GM18861 (cell line): ENCODE measurements at regions not wholly inside any gene's neighbourhood (a gene's known extent, or its start where the extent isn't known, plus 50 kb on each side); places are given as distances from the start of the nearest gene placed in this dataset.

ENCODE experiments used
- ATAC-seq: cut with Tn5 transposase; IDR thresholded peaks from one replicate; pipeline ENCODE4 v1.9.1; 2021; ENCODE audit not compliant: unreplicated experiment

- no peak for ATAC-seq
Observed at GRCh38 chr7:35399840-35400239, 145.9 kb upstream of the TBX20 start.

GRCh38 chr7:35399216-35399615 lies 145.3 kb upstream of the TBX20 start:
- ATAC-seq: no peak

GRCh38 chr7:35398518-35398917 lies 144.6 kb upstream of the TBX20 start:
- no peak for ATAC-seq

DNA sequence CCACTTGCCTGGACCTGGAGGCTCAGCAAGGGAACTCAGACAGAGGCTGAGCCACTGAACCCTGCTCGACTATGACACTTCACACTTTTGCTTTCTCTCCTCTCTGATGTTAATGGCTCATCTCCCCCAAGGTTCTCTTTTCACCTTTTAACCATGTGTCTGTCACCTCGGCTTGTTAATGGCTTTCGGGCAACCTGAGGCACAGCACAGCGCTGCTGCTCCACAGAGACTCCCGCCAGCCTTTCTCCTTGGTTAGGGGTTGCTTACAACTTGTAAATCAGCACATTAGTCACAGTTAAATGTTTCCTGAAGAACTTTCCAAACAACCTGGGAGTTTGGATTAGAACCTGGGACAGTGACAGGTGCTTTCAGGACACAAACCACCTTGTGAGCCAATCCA lies 136.2 kb upstream of the TBX20 start:
- ATAC-seq: no peak

DNA sequence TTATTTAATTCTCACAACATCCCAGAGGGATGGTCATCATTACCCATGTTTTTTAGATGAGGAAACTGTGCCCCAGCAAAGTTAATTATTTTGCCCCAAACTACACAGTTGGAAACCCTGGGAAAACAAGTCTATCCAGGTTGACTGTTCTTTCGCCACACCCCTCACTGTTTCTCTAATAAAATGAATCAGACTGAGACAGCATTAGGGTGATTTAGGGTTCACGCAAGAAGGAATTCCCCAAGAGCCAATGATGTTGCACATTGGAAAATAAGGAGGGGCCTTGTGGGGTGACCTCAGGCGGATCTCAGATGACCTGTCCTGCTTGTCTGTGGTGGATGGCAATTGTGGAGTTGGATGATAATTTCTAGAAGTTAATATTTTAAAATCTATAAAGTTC lies 135.7 kb upstream of the TBX20 start:
- ATAC-seq: no peak

DNA sequence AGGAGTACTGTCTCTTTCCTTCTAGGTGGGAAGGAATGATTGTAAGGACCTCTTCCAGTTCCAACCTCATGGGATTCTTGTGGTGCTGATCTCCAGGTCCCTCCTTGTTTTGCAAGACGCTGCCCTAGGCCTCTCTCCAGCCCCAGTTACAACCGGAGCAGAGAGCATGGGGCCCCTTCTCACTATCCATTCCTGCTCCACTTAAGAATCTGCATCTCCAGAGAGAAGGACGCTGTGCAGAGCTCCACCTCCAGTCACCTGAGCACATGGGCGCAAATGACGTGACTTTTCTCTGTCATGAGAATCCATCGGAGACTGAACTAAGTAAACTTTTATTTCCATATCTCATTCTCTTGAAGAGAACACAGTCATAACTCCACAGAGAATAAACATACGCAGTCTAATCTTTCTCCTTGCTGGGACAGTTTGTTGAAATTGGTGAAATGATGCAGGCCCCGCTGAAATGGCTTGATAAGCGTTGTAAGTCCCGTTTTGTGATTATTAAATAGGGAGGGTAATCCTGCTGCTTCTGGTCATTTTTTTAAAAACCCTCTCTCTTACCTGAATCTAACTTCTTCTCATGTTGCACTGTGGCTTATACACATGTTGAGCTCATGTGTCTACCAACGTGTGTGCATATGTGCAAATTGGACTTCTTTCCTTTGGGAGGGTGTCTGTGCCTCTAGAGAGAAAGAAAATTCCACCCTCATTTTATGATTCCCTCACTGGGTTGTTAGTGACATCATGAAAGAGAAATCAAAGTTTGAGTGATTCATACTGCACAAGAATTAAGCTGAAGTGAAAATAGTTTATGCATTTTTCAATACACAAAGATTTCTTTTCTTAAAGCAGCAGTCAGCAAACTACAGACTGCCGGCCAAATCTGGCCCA lies 133.2 kb upstream of the TBX20 start:
- no peak for ATAC-seq

- no peak for ATAC-seq
Observed at GRCh38 chr7:35386082-35386815, 132.3 kb upstream of the TBX20 start.

GRCh38 chr7:35384761-35385700 lies 131.1 kb upstream of the TBX20 start:
- ATAC-seq: no peak

DNA sequence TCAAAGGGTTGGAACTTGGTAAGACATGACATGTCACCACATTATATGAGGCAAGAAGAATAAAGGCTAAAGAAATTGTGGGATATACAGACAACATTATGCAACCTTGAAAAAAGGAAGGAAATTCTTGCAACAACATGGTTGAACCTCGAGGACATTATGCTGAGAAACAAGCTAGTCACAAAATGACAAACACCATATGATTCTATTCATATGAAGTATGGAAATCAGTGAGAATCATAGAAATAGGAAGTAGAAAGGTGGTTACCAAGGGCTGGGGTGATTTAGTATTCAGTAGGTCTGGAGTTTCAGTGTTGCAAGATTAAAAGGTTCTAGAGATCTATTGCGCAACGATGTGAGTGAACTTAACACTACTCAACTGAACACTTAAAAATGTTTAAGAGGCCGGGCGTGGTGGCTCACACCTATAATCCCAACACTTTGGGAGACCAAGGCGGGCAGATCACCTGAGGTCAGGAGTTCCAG lies 126.9 kb upstream of the TBX20 start:
- ATAC-seq: no peak

- ATAC-seq: no peak
Observed at GRCh38 chr7:35379481-35379880, 125.6 kb upstream of the TBX20 start.

GRCh38 chr7:35375516-35375915 lies 121.6 kb upstream of the TBX20 start:
- no peak for ATAC-seq

- ATAC-seq: no peak
Observed at GRCh38 chr7:35374858-35375257, 121.0 kb upstream of the TBX20 start.

- ATAC-seq: no peak
Observed at GRCh38 chr7:35371221-35371620, 117.3 kb upstream of the TBX20 start.

DNA sequence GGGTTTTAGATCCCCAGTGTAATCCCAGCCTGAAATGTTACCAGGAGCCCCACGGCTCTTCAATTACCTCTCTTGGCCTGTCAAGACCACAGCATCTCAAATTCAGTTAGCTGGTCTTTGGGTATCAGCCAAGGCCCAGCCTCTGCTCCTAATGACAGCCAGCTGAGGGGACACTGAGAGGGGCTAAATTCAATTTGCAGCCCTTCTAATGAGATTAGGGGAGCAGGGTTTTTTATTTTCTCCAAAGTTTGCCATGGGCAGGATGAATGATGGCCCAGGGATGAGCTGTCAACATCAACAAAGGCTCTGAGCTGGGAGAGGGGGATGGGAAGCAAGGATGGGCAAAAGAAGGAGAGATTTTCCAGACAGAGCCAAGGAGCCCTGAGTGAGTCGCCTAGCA lies 116.8 kb upstream of the TBX20 start:
- ATAC-seq: no peak

DNA sequence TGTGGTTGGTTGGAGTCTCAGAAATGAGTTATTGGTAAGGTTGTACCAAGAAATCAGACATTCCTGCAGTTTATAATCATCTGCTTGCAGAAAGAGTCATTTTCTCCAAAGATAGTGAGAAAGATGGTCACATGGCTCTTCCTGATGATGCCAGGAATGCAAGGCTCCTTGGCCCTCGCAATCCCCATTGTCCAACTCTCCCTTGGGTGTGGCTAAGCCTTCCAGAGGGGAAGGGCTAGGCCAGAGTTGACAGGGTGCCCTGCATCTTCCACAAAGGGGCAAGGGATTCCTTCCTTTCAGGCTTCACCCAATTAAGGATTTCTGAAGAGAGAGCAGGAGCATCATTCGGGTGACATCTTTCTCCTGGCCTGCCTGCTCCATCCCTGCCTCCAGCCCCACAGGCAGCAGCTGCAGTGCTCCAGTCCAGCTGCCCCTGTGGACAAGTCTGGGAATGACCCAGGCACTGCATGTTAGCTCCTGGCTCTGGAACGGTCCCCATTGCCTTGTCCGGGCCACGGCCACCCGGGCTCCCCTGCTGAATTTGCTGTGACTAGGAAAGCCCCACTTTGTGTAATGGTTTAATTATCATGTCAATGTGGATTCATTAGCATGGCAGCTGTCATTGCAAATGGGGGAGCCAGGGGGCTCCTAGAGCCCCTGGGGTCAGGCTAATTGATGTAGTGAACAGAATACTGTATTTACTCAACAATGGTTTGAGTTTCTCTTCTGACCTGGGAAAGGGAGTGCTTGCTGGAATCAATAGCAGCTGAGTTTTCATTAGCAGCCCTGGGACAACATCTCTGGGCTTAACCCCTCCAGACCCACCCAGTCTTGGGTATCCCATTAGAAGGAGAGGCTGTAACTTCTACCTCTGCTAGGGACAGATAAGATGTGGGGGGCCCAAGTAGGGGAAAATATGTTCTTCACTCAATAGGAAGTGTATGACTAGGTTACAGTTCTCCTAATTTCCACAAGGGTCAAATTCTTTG lies 112.6 kb upstream of the TBX20 start:
- no peak for ATAC-seq

DNA sequence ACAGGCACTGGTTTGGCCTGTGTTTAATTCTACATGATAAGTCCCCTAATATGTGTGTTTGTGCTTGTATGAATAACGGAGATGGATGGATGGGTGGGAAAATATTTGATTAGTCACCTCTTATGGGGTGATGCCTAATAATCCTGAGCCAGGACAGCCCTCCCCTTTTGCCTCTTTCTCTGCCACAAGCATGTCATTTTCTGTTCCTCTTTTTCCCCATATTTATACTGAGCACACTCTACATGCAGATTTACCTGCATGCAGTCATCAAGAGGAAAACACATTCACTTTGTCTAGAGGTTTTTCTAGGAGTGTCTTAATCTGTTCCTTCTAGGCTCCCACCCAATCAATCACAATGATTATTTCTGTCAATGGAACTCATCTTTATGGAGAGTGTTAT lies 111.6 kb upstream of the TBX20 start:
- no peak for ATAC-seq

GRCh38 chr7:35362341-35362740 lies 108.4 kb upstream of the TBX20 start:
- ATAC-seq: no peak

GRCh38 chr7:35359423-35359822 lies 105.5 kb upstream of the TBX20 start:
- ATAC-seq: no peak

DNA sequence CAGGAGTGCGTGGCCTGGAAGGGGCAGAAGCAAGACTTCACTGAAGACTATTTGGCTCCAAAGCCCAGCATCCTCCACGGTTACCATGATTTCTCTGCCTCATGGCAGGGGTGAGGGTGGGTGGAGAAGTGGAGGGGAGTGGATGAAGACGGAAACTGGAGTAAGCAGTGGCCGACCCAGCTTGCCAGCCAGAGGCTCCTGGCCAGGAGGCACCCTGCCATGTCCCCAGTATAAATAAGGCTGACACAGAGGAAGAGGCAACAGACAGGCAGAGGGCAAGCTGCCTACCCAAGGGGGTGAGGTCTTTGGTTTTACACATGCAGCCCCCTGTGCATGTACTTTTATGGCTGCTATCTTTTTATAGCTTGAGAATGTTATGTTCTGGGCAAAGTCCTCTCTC lies 102.6 kb upstream of the TBX20 start:
- no peak for ATAC-seq

DNA sequence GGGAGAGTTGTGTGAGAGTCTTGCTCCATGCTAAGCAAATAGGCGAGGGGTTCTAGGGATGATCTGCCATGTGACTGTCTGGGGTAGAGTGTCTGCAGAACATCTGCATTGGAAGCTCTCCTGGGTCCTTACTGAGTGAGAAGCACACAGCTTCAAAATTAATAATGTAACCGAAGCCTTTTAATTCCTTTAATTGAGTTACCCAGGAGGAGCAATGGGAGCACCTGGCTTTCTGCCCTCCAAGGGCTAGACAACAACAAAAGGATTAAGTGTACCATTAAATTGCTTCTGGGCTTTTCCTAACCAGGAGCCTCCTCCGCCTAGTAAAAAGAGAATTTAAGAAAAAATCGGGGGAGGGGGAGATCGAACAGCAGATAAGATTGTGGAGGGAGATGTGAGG lies 102.0 kb upstream of the TBX20 start:
- no peak for ATAC-seq
